GM12874 (cell line): ENCODE measurements at regions not wholly inside any gene's neighbourhood (a gene's known extent, or its start where the extent isn't known, plus 50 kb on each side); places are given as distances from the start of the nearest gene placed in this dataset.

Experiments
- TF ChIP-seq, protein P1 (sequence below): IDR thresholded peaks from 2 replicates; pipeline ENCODE4 v1.5.1; 2011; ENCODE audit warnings: low read depth, mild to moderate bottlenecking, control low read depth, low read length, moderate library complexity; ENCODE audit not compliant: insufficient read depth

DNA sequence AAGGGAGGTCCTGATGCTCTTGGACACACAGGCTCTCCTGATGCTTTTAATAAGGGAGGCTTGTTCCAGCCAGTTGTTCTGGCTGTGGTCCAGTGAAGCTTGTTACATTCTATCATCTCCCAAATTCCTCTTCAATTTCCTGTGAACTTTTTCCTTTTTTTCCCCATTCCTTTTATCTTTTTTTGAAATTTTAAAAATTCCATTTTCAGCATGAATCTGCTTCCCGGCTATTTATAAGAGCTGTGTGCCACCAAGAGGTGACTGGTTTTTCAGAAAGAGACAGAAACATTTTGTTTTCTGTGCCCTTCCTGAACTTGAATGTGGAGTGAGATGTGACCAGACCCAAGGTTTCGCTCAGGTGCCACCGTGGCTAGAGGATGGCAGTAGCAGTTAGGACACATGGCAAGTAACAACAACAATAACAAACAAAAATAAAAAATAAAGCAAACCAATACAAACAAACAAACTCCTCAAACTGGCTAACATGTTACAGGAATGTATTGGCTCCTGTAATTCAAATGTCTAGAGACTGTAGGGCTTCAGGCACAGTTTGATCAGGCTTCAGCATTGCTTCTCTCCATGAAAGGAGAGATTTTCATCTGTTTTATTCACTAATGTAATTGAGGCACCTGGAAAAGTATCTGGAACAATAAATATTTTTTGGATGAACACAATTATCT, 121.1 kb downstream of the BOD1 start:
- TF ChIP-seq, protein P1, sequence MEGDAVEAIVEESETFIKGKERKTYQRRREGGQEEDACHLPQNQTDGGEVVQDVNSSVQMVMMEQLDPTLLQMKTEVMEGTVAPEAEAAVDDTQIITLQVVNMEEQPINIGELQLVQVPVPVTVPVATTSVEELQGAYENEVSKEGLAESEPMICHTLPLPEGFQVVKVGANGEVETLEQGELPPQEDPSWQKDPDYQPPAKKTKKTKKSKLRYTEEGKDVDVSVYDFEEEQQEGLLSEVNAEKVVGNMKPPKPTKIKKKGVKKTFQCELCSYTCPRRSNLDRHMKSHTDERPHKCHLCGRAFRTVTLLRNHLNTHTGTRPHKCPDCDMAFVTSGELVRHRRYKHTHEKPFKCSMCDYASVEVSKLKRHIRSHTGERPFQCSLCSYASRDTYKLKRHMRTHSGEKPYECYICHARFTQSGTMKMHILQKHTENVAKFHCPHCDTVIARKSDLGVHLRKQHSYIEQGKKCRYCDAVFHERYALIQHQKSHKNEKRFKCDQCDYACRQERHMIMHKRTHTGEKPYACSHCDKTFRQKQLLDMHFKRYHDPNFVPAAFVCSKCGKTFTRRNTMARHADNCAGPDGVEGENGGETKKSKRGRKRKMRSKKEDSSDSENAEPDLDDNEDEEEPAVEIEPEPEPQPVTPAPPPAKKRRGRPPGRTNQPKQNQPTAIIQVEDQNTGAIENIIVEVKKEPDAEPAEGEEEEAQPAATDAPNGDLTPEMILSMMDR = no peak

DNA sequence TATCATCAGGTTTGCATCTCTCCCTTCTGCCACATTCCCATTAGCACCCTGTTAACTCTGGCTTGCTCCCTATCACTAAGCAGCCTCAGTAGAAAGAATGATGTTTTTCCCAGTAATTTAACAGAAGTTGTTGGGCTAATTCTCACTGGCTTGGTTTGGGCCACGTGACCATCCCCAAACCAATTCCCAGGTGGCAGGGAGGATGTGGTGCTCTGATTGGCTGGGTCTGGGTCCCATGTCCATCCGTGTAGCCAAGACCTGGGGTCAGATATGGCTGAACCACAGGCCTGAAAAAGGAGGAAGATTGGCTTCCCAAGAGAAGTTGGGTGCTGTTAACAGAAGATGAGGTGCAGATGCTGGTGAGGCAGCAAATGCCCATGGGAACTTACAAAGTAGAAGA, 122.0 kb downstream of the BOD1 start:
- TF ChIP-seq, protein P1 = no peak

DNA sequence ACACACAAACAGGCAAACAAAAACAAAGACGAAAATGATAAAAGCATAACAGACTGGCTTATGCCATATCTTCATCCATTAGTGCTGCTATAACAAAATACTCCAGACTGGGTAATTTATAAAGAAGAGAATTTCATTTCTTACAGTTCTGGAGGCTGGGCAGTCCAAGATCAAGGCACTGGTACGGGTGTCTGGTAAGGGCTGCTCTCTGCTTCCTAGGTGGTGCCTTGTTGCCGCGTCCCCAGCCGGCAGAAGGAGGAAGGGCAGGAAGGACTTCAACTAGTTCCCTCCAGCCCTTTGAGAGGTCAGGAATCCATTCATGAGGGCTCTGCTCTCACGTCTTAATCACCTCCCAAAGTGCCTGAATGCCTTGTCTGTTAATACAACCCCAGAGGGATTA, 122.6 kb downstream of the BOD1 start:
- TF ChIP-seq, protein P1 = no peak

DNA sequence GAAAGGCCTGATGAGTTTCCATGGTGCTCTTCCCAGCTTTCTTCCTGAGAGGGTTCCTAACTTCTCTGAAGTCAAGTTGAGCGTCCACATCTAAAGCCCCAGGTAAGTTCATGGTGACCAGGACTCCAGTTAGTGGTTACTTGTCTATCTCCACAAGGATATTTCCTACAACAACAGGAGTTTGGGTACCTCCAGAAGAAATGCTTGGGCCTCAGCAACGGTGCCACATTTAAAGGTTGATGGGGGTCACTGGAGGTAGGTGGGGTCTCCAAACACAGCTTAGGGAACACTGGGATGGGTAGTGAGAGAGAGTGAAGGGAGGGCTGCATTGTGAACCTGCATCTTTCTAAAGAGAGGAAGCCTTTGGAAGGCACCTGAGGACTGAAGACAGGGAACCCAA, 123.4 kb downstream of the BOD1 start:
- TF ChIP-seq, protein P1 = no peak

DNA sequence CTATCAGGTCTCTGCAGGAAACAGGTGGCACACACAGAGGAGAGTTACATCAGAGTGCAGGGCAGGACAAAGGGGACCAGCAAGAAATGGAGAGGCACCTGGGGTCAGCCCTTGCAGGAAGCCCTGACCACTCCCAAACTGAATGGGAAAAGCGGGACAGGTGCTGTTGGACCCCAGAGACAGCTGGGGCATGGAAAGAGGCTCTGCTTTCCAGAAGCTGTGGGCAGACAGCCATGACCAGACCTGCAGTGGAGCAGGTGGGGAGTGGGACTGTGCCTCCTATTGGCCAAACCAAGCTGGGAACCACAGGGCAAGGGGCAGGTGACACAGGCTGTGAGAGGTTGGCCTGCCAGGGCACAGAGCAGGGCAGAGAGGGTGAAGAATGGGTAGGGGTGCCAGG, 125.8 kb downstream of the BOD1 start:
- TF ChIP-seq, protein P1 = no peak

DNA sequence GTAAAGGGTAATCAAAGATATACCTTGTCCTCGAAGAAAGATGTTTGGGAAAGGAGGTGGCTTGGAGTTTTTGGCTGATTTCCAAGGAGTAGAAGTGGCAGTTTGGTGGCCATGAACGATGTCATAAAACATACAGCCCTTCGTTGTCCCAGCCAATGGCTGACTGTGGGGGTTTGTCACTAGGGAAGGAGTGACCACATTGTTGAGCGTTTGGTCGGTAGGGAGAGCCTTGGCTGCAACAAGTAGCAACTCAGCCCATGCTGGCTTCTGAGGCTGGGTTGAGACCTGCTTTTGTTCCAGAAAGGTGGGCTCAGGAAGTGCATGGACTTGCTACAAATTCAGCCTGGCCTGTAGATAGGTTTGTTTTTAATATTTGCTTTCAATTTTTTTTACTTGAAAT, 128.3 kb downstream of the BOD1 start:
- TF ChIP-seq, protein P1 = no peak

DNA sequence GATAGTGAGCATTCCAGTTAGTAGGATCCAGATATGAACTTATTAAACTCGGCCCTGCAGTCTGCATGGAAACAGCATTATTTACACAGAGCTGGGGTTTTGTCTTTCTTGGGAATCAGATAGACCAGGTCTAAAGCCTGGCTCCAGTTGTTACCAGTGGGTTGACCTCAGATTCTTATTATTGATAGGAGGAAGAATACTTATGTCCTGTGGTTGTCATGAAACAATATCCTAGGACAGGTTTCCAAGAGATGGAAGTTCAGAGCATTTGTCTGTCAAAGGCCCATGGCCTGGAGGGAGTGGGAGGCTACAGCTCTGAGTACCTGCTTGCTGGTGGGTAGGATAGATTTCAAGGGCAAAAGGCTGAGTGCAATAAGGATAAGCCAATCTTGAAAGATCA, 129.2 kb downstream of the BOD1 start:
- TF ChIP-seq, protein P1 = no peak
